ENCODE measurements at regions not wholly inside any gene's neighbourhood (a gene's known extent, or its start where the extent isn't known, plus 50 kb on each side); places are given as distances from the start of the nearest gene placed in this dataset.
"Not testable (repeated sequence)": the region's sequence is repeated elsewhere in the genome, so short reads cannot be mapped to it uniquely, and the experiment has no call there.

DNA sequence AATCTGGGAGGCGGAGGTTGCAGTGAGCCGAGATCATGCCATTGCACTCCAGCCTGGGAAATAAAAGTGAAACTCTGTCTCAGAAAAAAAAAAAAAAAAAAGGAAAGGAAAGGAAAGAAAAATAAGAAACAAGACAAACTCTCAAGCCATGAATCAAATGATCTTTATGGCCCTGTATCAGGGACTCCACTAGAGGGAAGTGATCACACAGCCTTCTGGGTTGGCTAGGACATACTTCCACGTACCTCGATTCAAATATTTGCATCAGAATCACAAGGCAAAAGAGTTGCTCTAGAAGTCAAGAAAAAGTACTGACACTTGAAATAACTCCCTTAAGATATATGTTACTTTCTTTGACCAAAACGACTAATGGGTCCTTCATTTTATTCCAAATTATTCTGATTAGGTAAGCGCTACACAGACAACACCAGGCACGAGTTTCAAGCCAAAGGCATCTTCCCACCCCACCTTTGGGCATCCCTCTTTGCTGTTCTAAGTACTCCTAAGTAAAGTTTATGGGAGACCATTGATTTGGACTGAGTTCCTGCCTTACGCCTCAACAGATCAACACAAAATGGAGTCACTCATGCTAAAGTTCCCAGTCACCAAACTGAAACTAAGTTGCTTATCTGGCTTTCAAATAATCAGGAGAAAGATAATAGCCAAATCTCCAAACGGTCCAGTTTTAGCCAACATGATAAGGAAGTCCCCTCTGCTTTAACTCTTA lies 77.5 kb upstream of the NT5E start:
- Mint-ChIP-seq H3K4me1 (peaks cover 6% of the 10 kb centered on the region), H3K27ac (no peak overlapping the region), H3K4me3 (no peak overlapping the region), H3K9me3 (no peaks in the 10 kb centered on the region), H3K36me3 (no peaks in the 10 kb centered on the region), H3K27me3 (peaks cover 1% of the 10 kb centered on the region)
- DNase-seq (ENCODE audit: low spot score in 2 of 2) (peak in 1 of 2 donors; percentile 6), ATAC-seq (ENCODE audit: low read depth) (peak; percentile 90)

DNA sequence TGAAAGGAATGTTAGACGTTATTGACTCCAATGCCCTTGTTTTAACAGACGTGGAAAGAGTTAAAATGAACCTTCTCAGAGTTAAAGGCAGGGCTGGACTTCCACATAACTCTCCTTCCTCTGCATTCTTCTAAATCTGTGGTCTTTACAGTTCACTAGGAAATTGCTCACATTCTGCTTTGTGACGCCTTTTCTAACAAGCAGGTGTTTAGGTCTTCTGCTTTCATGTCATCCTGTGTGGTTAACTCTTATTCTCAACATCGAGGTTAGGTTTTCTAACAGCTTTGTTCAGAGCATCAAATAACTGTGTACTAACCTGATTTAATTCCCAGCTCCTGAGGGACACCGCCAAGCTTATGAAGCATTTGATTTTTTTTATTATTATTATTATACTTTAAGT lies 81.3 kb upstream of the NT5E start:
- H3K36me3 Mint-ChIP-seq, result no peaks in the 10 kb centered on the region
- no peaks in the 10 kb centered on the region for H3K9me3 Mint-ChIP-seq
- H3K27me3 Mint-ChIP-seq, result peaks cover 5% of the 10 kb centered on the region
- no peak for DNase-seq (ENCODE audit: low spot score in 2 of 2)
- H3K4me1 Mint-ChIP-seq, result peaks cover 6% of the 10 kb centered on the region
- ATAC-seq (ENCODE audit: low read depth), result peak; percentile 41
- no peak overlapping the region for H3K4me3 Mint-ChIP-seq
- H3K27ac Mint-ChIP-seq, result no peak overlapping the region

DNA sequence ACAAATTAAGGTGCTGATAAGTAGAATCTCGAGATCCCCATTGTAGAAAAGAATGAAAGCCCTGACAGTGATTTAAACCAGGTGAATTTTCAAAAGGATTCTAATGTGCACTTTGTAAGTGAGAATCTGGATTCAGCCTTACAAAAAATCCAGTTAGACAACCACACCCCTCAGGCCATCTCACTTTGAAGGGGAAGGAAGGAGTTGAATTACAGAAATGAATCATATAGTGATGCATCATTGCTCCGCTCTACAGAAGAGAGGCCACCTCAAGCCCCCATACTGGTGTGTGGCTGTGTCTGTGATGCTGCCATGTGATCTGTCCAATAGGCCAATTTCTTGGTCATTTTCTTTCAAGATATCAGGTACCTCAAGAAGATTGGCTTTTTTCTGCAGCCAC lies 85.5 kb upstream of the NT5E start:
- no peak for ATAC-seq (ENCODE audit: low read depth)
- no peak overlapping the region for H3K27ac Mint-ChIP-seq
- H3K4me3 Mint-ChIP-seq, result no peak overlapping the region
- peaks cover 5% of the 10 kb centered on the region for H3K27me3 Mint-ChIP-seq
- no peaks in the 10 kb centered on the region for H3K36me3 Mint-ChIP-seq
- no peak for DNase-seq (ENCODE audit: low spot score in 2 of 2)
- H3K9me3 Mint-ChIP-seq, result no peaks in the 10 kb centered on the region
- H3K4me1 Mint-ChIP-seq, result no peaks in the 10 kb centered on the region

DNA sequence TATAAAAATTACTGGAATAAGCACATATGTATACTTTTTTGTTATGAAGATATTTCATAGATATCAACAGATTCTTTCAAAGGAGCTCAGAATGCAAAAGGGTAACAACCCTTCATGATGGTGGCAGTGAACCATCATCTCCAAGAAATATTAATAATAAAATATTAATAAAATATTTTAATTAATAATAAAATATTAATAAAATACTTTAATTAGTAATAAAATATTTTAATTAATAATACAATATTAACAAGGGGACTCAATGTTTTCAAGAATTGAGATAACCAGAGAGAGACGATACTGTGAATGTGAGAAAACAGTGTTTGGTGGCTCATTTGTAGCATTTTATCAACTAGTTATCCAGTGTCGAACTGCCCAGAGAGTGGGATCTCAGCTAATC lies 86.0 kb upstream of the NT5E start:
- no peak overlapping the region for H3K4me3 Mint-ChIP-seq
- H3K36me3 Mint-ChIP-seq, result no peaks in the 10 kb centered on the region

DNA sequence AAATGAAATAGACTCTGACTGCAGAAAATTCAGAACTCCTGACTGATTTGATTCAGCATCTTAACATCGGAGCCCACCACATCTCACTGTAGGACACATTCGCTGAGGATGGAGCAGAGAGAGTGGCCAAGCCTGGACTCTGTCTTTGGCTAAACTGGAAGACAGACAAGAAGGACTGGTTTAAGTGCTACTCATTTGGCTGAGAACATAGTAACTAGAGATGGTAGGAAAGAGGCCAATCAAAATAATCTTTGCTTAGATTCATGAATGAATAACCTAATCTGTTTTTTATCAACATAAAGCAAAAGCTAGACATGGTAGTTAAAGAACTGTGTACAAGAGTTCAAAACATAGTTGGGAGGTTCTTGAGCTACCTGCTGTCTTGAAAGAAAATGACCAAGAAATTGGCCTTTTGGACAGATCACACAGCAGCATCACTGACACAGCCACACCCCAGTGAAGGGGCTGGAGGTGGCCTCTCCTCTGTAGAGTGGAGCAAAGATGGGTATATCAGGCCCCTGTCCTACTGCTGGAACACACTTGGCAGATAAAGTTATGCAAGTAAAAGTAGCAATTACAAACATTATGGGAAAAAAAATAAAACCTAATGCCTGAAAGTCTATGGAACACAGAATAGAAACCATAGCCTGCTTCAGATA lies 87.1 kb upstream of the NT5E start:
- no peak for DNase-seq (ENCODE audit: low spot score in 2 of 2)
- Mint-ChIP-seq H3K27ac (no peak overlapping the region), H3K4me3 (no peak overlapping the region), H3K36me3 (no peaks in the 10 kb centered on the region), H3K9me3 (no peaks in the 10 kb centered on the region), H3K4me1 (no peaks in the 10 kb centered on the region), H3K27me3 (peaks cover 5% of the 10 kb centered on the region)
- ATAC-seq (ENCODE audit: low read depth), result no peak

More for the DNA sequence above, 86.0 kb upstream of the NT5E start:
- ATAC-seq (ENCODE audit: low read depth), result no peak
- Mint-ChIP-seq H3K4me1 (no peaks in the 10 kb centered on the region), H3K27ac (no peak overlapping the region), H3K27me3 (peaks cover 5% of the 10 kb centered on the region), H3K9me3 (no peaks in the 10 kb centered on the region)
- no peak for DNase-seq (ENCODE audit: low spot score in 2 of 2)

GRCh38 chr6:85361643-85362014 lies 88.3 kb upstream of the NT5E start:
- Mint-ChIP-seq H3K4me3 (no peak overlapping the region), H3K27me3 (no peaks in the 10 kb centered on the region), H3K4me1 (no peaks in the 10 kb centered on the region), H3K27ac (no peak overlapping the region), H3K36me3 (no peaks in the 10 kb centered on the region), H3K9me3 (no peaks in the 10 kb centered on the region)
- no peak for DNase-seq (ENCODE audit: low spot score in 2 of 2)
- no peak for ATAC-seq (ENCODE audit: low read depth)

- Mint-ChIP-seq H3K4me1 (no peaks in the 10 kb centered on the region), H3K36me3 (no peaks in the 10 kb centered on the region), H3K9me3 (no peaks in the 10 kb centered on the region), H3K4me3 (no peak overlapping the region), H3K27ac (no peak overlapping the region), H3K27me3 (no peaks in the 10 kb centered on the region)
- ATAC-seq (ENCODE audit: low read depth), result no peak
- DNase-seq (ENCODE audit: low spot score in 2 of 2), result no peak
Measured at GRCh38 chr6:85360794-85361642, 88.9 kb upstream of the NT5E start.

GRCh38 chr6:85357651-85358050 lies 92.2 kb upstream of the NT5E start:
- H3K36me3 Mint-ChIP-seq, result no peaks in the 10 kb centered on the region
- no peak overlapping the region for H3K27ac Mint-ChIP-seq
- ATAC-seq (ENCODE audit: low read depth), result no peak
- H3K27me3 Mint-ChIP-seq, result no peaks in the 10 kb centered on the region
- DNase-seq (ENCODE audit: low spot score in 2 of 2), result no peak
- no peak overlapping the region for H3K4me3 Mint-ChIP-seq
- no peaks in the 10 kb centered on the region for H3K4me1 Mint-ChIP-seq
- H3K9me3 Mint-ChIP-seq, result no peaks in the 10 kb centered on the region

- not testable (repeated sequence) for H3K27ac Mint-ChIP-seq; H3K36me3 Mint-ChIP-seq; H3K4me1 Mint-ChIP-seq; H3K27me3 Mint-ChIP-seq; DNase-seq (ENCODE audit: low spot score in 2 of 2); H3K4me3 Mint-ChIP-seq; H3K9me3 Mint-ChIP-seq; ATAC-seq (ENCODE audit: low read depth)
Measured at GRCh38 chr6:85356743-85357142, 93.1 kb upstream of the NT5E start.

DNA sequence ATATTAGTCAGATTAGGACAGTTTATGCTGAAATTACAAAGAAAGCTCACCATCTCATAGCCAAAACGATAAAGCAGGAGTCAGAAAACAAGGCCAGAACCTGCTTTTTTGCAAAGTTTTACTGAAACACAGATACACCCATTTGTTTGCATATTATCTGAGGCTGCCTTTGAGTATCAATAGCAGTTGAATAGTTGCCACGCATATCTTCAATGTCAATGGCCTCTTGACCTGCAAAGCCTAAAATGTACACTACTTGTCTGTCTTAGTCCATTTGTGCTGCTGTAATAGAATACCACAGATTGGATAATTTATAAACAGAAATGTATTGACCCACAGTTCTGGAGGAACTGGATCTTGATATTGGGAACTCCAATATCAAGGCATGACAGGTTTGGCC lies 94.1 kb upstream of the NT5E start:
- no peak for ATAC-seq (ENCODE audit: low read depth)
- Mint-ChIP-seq H3K36me3 (no peaks in the 10 kb centered on the region), H3K4me1 (no peaks in the 10 kb centered on the region), H3K4me3 (no peak overlapping the region), H3K9me3 (peaks cover 1% of the 10 kb centered on the region), H3K27ac (no peak overlapping the region), H3K27me3 (no peaks in the 10 kb centered on the region)
- no peak for DNase-seq (ENCODE audit: low spot score in 2 of 2)

- H3K4me3 Mint-ChIP-seq, result no peak overlapping the region
- H3K4me1 Mint-ChIP-seq, result no peaks in the 10 kb centered on the region
- peak; percentile 70 for ATAC-seq (ENCODE audit: low read depth)
- H3K27me3 Mint-ChIP-seq, result no peaks in the 10 kb centered on the region
- H3K27ac Mint-ChIP-seq, result no peak overlapping the region
- peak; percentile 46 to 48 for DNase-seq (ENCODE audit: low spot score in 2 of 2)
- no peaks in the 10 kb centered on the region for H3K36me3 Mint-ChIP-seq
- H3K9me3 Mint-ChIP-seq, result peaks cover 1% of the 10 kb centered on the region
Measured at GRCh38 chr6:85354761-85355618, 94.9 kb upstream of the NT5E start.

DNA sequence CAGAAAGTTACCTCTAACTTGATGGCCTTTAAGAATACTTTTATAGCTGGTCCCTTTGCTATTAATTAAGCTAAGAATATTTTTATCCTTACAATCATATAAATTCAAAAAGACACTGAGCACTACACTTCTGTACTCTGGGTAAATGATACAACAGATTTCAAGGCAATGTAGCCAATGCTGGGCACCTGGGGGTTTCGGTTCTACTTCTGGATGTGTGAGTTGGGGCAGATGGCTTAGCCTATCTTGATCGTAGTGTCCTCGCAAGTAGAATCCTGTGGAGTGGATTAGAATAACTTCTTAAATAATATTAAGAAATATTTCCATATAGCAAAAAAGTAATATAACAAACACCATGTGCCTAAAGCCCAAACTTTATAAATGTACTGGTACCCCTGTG lies 96.9 kb upstream of the NT5E start:
- Mint-ChIP-seq H3K9me3 (peaks cover 1% of the 10 kb centered on the region), H3K27ac (no peak overlapping the region), H3K36me3 (no peaks in the 10 kb centered on the region), H3K27me3 (no peaks in the 10 kb centered on the region), H3K4me1 (peaks cover 2% of the 10 kb centered on the region), H3K4me3 (no peak overlapping the region)
- ATAC-seq (ENCODE audit: low read depth) (no peak), DNase-seq (ENCODE audit: low spot score in 2 of 2) (no peak)

DNA sequence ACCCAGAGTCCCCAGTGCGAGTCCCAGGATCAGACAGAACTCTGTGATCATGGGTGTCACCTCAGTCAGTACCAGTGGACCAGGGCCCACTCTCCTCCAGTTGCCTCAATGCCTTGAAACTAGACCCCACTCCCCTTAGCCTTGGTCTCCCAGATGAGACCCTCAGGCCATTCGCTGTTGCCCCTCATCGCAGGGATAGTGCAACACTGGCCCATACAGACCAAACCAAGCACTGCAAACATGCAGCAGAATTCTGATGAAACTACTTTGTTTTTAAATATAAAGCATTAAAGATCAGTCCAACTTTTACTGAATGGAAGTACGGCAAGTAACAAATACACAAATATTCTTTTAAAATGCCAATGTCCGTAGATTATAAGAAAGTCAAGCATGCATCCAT lies 101.2 kb upstream of the NT5E start:
- H3K4me3 Mint-ChIP-seq, result no peak overlapping the region
- ATAC-seq (ENCODE audit: low read depth) (no peak), DNase-seq (ENCODE audit: low spot score in 2 of 2) (no peak)
- no peak overlapping the region for H3K27ac Mint-ChIP-seq
- peaks cover 2% of the 10 kb centered on the region for H3K4me1 Mint-ChIP-seq
- no peaks in the 10 kb centered on the region for H3K36me3 Mint-ChIP-seq
- peaks cover 4% of the 10 kb centered on the region for H3K27me3 Mint-ChIP-seq
- H3K9me3 Mint-ChIP-seq, result peaks cover 1% of the 10 kb centered on the region

- H3K9me3 Mint-ChIP-seq, result peaks cover 1% of the 10 kb centered on the region
- no peak overlapping the region for H3K27ac Mint-ChIP-seq
- no peak overlapping the region for H3K4me3 Mint-ChIP-seq
- DNase-seq (ENCODE audit: low spot score in 2 of 2) (no peak), ATAC-seq (ENCODE audit: low read depth) (no peak)
- no peaks in the 10 kb centered on the region for H3K36me3 Mint-ChIP-seq
- H3K4me1 Mint-ChIP-seq, result peaks cover 2% of the 10 kb centered on the region
- peaks cover 5% of the 10 kb centered on the region for H3K27me3 Mint-ChIP-seq
Measured at GRCh38 chr6:85347812-85348211, 102.1 kb upstream of the NT5E start.

Measured in memory B cell (primary cell).